K562 (cell line): ENCODE measurements at regions not wholly inside any gene's neighbourhood (a gene's known extent, or its start where the extent isn't known, plus 50 kb on each side); places are given as distances from the start of the nearest gene placed in this dataset.

Experiments used
- ATAC-seq: fragments of 200-7000 bp; cut with Tn5 transposase; 3 replicates; pipeline ENCODE4 v1.9.1; 2020; ENCODE audit warnings: moderate library complexity
- BruUV-seq: library from RNA; stranded (reverse); fragments of 400-500 nt; replicated peaks from 2 replicates; lab custom pipeline; 2021; lab: Mats Ljungman, UMichigan
- CTCF ChIA-PET: fragments of 300-600 bp; formaldehyde crosslinking; extraction: SDS; loops from one replicate; lab custom pipeline; 2021; ENCODE audit warnings: low intra/inter-chr PET ratio; lab: Yijun Ruan, JAX
- POLR2A ChIA-PET: fragments of 300-600, 350-650 bp; sonication (Branson Sonifier 250); formaldehyde crosslinking; extraction: SDS; loops from one replicate; lab custom pipeline; 2021; ENCODE audit warnings: antibody characterized with exemption, inconsistent platforms; lab: Yijun Ruan, JAX
- DNase-seq, 4 experiments: peaks; one replicate each; pipeline versions ENCODE4 v3.0.0 to v3.0.0-alpha.2; 2011 to 2018; ENCODE audit warnings: low spot score in 3 of 4, mixed read lengths in 3 of 4; ENCODE audit errors: extremely low read depth in 1 of 4
- FAIRE-seq: peaks from 2 replicates; lab custom pipeline; 2011; peaks lifted over from hg19 to GRCh38; lab: Jason Lieb, UNC
- H2AFZ ChIP-seq: 2 replicates; pipeline ENCODE4 v1.6.0; 2011; ENCODE audit warnings: low read depth, low read length, control low read depth, inconsistent platforms
- H3K27ac ChIP-seq: fragments of 200-600 bp; 3 replicates; pipeline ENCODE4 v1.8.0; 2011; ENCODE audit warnings: low read depth, mild to moderate bottlenecking, control low read depth, inconsistent platforms, low read length, moderate library complexity, mixed read lengths; ENCODE audit errors: extremely low read depth
- H3K27me3 ChIP-seq, 2 experiments: fragments of 300-600 bp in 1 of 2; 2 replicates in 1 of 2; 3 replicates in 1 of 2; pipeline versions ENCODE4 v1.6.0 to v1.8.0; 2011; ENCODE audit warnings: inconsistent platforms in 2 of 2, low read length in 2 of 2, mild to moderate bottlenecking in 1 of 2, mixed read lengths in 1 of 2, moderate library complexity in 1 of 2; ENCODE audit not compliant: control insufficient read depth in 2 of 2, insufficient read depth in 2 of 2
- H3K36me3 ChIP-seq: fragments of 300-600 bp; 3 replicates; pipeline ENCODE4 v1.8.0; 2011; ENCODE audit warnings: mild to moderate bottlenecking, low read length, inconsistent platforms; ENCODE audit not compliant: control insufficient read depth, insufficient read depth
- H3K4me1 ChIP-seq, 2 experiments: fragments of 200-600 bp in 1 of 2; replicated peaks in 1 of 2; 2 replicates in 1 of 2; 3 replicates in 1 of 2; pipeline versions ENCODE4 v1.5.1 to v1.8.0; 2011; ENCODE audit warnings: inconsistent platforms in 2 of 2, low read length in 2 of 2, mild to moderate bottlenecking in 1 of 2, mixed read lengths in 1 of 2, moderate library complexity in 1 of 2; ENCODE audit not compliant: control insufficient read depth in 2 of 2, insufficient read depth in 2 of 2
- H3K4me2 ChIP-seq: 2 replicates; pipeline ENCODE4 v1.6.1; 2011; ENCODE audit warnings: low read length, control low read depth, inconsistent platforms, mixed read lengths; ENCODE audit not compliant: insufficient read depth
- H3K4me3 ChIP-seq: fragments of 200-600 bp; sonication (generic), shearing (Covaris generic); 2 replicates; pipeline ENCODE4 v1.5.1; 2016; ENCODE audit warnings: control low read depth, inconsistent platforms
- H3K79me2 ChIP-seq: fragments of 200-600 bp; 3 replicates; pipeline ENCODE4 v1.8.0; 2011; ENCODE audit warnings: low read length, inconsistent platforms; ENCODE audit not compliant: control insufficient read depth, insufficient read depth
- H3K9ac ChIP-seq, 2 experiments: 2 replicates each; pipeline versions ENCODE4 v1.6.0 to v1.6.1; 2011; ENCODE audit warnings: low read depth in 2 of 2, low read length in 2 of 2, control low read depth in 1 of 2, inconsistent platforms in 1 of 2, mild to moderate bottlenecking in 1 of 2, mixed read lengths in 1 of 2; ENCODE audit not compliant: insufficient read depth in 1 of 2
- H3K9me1 ChIP-seq: one replicate; pipeline ENCODE4 v1.6.0; 2011; ENCODE audit warnings: inconsistent platforms, mild to moderate bottlenecking, low read length, moderate library complexity; ENCODE audit not compliant: control insufficient read depth, insufficient read depth
- H3K9me3 ChIP-seq: replicated peaks from 2 replicates; pipeline ENCODE4 v1.5.1; 2011; ENCODE audit warnings: low read depth, low read length, inconsistent platforms; ENCODE audit not compliant: control insufficient read depth, insufficient read depth
- H4K20me1 ChIP-seq: replicated peaks from 2 replicates; pipeline ENCODE4 v1.6.1; 2011; ENCODE audit warnings: low read length, inconsistent platforms, mixed read lengths; ENCODE audit not compliant: control insufficient read depth, insufficient read depth
- ASH1L ChIP-seq: fragments of 450-650 bp; IDR thresholded peaks from 2 replicates; pipeline ENCODE4 v1.6.1; 2018; ENCODE audit warnings: borderline replicate concordance, mild to moderate bottlenecking, low read depth; ENCODE audit not compliant: partially characterized antibody
- DACH1 ChIP-seq: fragments of 450-650 bp; IDR thresholded peaks from 2 replicates; pipeline ENCODE4 v1.6.1; 2018; ENCODE audit not compliant: partially characterized antibody
- PPARD ChIP-seq: fragments of 250-450 bp; sonication (Bioruptor Pico); IDR thresholded peaks from 2 replicates; pipeline ENCODE4 v1.8.0; 2022; ENCODE audit warnings: inconsistent platforms, mild to moderate bottlenecking, moderate library complexity
- PREB ChIP-seq: sonication (generic); formaldehyde crosslinking; IDR thresholded peaks from 2 replicates; pipeline ENCODE4 v1.8.1; 2023; ENCODE audit warnings: mild to moderate bottlenecking, missing genetic modification reagents
- PYGO2 ChIP-seq: fragments of 450-650 bp; IDR thresholded peaks from 2 replicates; pipeline ENCODE4 v1.6.1; 2016; ENCODE audit warnings: mild to moderate bottlenecking, missing genetic modification characterization, moderate library complexity, missing compliant biosample characterization
- ZBTB1 ChIP-seq: sonication (generic); formaldehyde crosslinking; IDR thresholded peaks from 2 replicates; pipeline ENCODE4 v1.8.1; 2023; ENCODE audit warnings: missing genetic modification reagents, low read depth, mild to moderate bottlenecking, borderline replicate concordance
- ZNF551 ChIP-seq: fragments of 250-450 bp; sonication (Bioruptor Pico); IDR thresholded peaks from 2 replicates; pipeline ENCODE4 v1.5.0; 2021; ENCODE audit warnings: mild to moderate bottlenecking, moderate library complexity
- ZNF609 ChIP-seq: sonication (generic); formaldehyde crosslinking; IDR thresholded peaks from 2 replicates; pipeline ENCODE4 v1.8.1; 2023; ENCODE audit warnings: missing genetic modification reagents, mild to moderate bottlenecking, borderline replicate concordance
- WGBS: fragments of 100-300 bp; shearing (Covaris generic); methylation state at CpG from one replicate; pipeline ENCODE4 v1.1.6; 2016; ENCODE audit warnings: low coverage, mixed read lengths; ENCODE audit not compliant: insufficient coverage; ENCODE audit errors: missing lambda C conversion rate; 5-methylcytosine and 5-hydroxymethylcytosine counted together
- in situ Hi-C: fragments of 300-500 bp; cut with MboI; formaldehyde crosslinking; loops from 4 replicates; pipeline ENCODE4 v1.15.0; 2018; ENCODE audit warnings: inconsistent platforms, mixed read lengths
- intact Hi-C: fragments of 100-400 bp; cut with micrococcal nuclease; formaldehyde crosslinking; loops from 2 replicates; pipeline ENCODE4 v1.14.2; 2022

GRCh38 chr5:104526866-104527265, 964.3 kb upstream of the NUDT12 start:
- Histone ChIP-seq H3K36me3 (no peaks in the 10 kb centered on the region), H3K9ac (no peak overlapping the region), H4K20me1 (no peaks in the 10 kb centered on the region), H2AFZ (no peak overlapping the region), H3K9me1 (no peaks in the 10 kb centered on the region), H3K27ac (no peak overlapping the region), H3K9me3 (no peaks in the 10 kb centered on the region), H3K4me2 (no peak overlapping the region), H3K4me3 (no peak overlapping the region), H3K27me3 (no peaks in the 10 kb centered on the region), H3K79me2 (no peaks in the 10 kb centered on the region), H3K4me1 (no peaks in the 10 kb centered on the region)
- ATAC-seq (no peak), DNase-seq (no peak), FAIRE-seq (no peak)
- WGBS: 0% methylated on average over 1 of the region's 1 CpG
- ChIA-PET CTCF (no interaction called here), POLR2A (interaction anchor here (0.6 kb wide), 1 partner anchor 19 kb away, joined by 3 read pairs; no protein-coding TSS in a partner anchor)
- in situ Hi-C loops (no loop called here), intact Hi-C loops (no loop called here)
- no TSS peak for BruUV-seq
- no peak for TF ChIP-seq ZNF551 (CRISPR knock-in tag)
- no peak for TF ChIP-seq DACH1
- no peak for TF ChIP-seq PREB (CRISPR knock-in tag)
- TF ChIP-seq ZNF609 (CRISPR knock-in tag): no peak
- TF ChIP-seq ZBTB1 (CRISPR knock-in tag): no peak
- TF ChIP-seq ASH1L: no peak
- TF ChIP-seq PPARD: no peak
- TF ChIP-seq PYGO2 (tag): no peak
